PC-9 (cell line): ENCODE measurements at regions not wholly inside any gene's neighbourhood (a gene's known extent, or its start where the extent isn't known, plus 50 kb on each side); places are given as distances from the start of the nearest gene placed in this dataset.

Experiments
- EZH2 ChIP-seq: fragments of 200-600 bp; sonication (generic); IDR thresholded peaks from 2 replicates; pipeline ENCODE4 v1.8.0; 2017; ENCODE audit warnings: antibody characterized with exemption, low read depth
- TF ChIP-seq, protein P1 (sequence below): fragments of 200-600 bp; sonication (generic); conservative IDR thresholded peaks from 2 replicates; pipeline ENCODE4 v1.6.1; 2017; ENCODE audit warnings: mixed run types, antibody characterized with exemption, mild to moderate bottlenecking, moderate library complexity

DNA sequence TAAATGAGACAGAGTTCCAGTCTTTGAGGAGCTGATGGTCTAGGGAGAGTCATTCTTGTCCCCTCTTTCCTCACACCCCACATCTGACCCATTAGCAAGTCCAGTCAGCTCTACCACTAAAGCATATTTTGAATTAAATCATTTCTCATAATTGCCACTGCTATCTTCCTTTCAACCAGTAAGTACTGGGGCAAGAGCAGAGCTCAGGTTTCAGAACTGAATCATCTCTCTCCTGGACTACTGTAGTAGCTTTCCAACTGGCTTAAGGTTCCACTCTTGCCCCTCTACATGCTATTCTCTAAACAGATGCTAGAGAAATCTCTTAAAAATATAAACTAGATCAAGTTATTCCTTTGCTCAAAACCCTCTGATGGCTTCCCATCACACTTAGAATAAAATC, 218.3 kb downstream of the TTC6 start:
- TF ChIP-seq, protein P1, sequence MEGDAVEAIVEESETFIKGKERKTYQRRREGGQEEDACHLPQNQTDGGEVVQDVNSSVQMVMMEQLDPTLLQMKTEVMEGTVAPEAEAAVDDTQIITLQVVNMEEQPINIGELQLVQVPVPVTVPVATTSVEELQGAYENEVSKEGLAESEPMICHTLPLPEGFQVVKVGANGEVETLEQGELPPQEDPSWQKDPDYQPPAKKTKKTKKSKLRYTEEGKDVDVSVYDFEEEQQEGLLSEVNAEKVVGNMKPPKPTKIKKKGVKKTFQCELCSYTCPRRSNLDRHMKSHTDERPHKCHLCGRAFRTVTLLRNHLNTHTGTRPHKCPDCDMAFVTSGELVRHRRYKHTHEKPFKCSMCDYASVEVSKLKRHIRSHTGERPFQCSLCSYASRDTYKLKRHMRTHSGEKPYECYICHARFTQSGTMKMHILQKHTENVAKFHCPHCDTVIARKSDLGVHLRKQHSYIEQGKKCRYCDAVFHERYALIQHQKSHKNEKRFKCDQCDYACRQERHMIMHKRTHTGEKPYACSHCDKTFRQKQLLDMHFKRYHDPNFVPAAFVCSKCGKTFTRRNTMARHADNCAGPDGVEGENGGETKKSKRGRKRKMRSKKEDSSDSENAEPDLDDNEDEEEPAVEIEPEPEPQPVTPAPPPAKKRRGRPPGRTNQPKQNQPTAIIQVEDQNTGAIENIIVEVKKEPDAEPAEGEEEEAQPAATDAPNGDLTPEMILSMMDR, result no peak
- no peak for TF ChIP-seq EZH2
